DOHH2 (cell line): ENCODE measurements at regions not wholly inside any gene's neighbourhood (a gene's known extent, or its start where the extent isn't known, plus 50 kb on each side); places are given as distances from the start of the nearest gene placed in this dataset.

Experiments used
- CTCF ChIP-seq: fragments of 200-600 bp; sonication (generic); IDR thresholded peaks from one replicate; pipeline ENCODE4 v1.5.1; 2014; ENCODE audit warnings: antibody characterized with exemption, mild to moderate bottlenecking, low read depth, low read length; ENCODE audit not compliant: poor library complexity, severe bottlenecking
- EZH2phosphoT487 ChIP-seq: fragments of 200-600 bp; sonication (generic); IDR thresholded peaks from 2 replicates; pipeline ENCODE4 v1.6.1; 2017; ENCODE audit warnings: borderline replicate concordance, mild to moderate bottlenecking, antibody characterized with exemption, low read length, moderate library complexity, mixed read lengths

- no peak for TF ChIP-seq CTCF
- TF ChIP-seq EZH2phosphoT487: no peak
These were observed 169.5 kb downstream of the TTC8 start for GRCh38 chr14:88993946-88994345.
